ENCODE measurements at regions not wholly inside any gene's neighbourhood (a gene's known extent, or its start where the extent isn't known, plus 50 kb on each side); places are given as distances from the start of the nearest gene placed in this dataset.

DNA sequence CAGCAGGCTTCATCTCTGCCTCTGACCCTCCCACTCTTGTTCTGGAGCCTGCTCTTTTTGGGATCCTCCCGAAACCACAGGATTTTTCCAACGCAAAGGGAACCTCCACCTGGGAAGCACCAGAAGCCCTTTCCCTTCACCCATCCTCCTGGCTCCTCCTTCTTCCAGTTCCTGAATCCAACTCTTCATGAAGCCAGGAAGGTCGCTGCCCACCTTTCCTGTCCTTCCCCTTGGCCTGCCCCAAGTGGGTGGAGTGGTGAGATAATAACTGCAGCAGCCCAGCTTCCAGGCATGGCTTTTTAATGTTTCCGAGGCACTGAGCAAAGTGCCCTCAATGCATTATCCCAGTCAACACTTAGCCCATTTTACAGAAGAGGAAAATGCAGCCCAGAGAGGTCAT, 70.8 kb upstream of the EEPD1 start:
- H3K36me3 Mint-ChIP-seq, result no peaks in the 10 kb centered on the region
- no peaks in the 10 kb centered on the region for H3K9me3 Mint-ChIP-seq
- no peak for DNase-seq (ENCODE audit: low spot score in 2 of 2)
- ATAC-seq, result no peak
- H3K27ac Mint-ChIP-seq, result no peak overlapping the region

DNA sequence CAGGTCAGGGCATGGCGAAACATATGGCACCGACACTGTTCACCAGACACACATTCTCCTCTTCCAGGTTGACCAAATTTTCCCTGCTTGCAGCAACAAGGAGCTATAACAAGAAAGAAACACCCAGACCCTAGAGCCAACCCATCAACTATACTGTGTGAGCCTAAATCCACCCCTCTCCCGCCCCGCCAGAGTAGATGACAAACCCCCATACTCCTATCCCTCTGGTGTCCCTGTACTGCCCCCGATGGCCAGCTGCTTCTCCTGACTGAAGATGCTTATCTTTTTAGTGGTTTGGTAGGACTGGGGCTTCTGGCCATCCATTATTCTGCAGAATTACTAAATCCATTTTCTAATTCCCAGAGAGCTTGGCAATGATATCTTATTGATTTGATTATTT, 70.1 kb upstream of the EEPD1 start:
- no peak for DNase-seq (ENCODE audit: low spot score in 2 of 2)
- no peak for ATAC-seq
- Mint-ChIP-seq H3K36me3 (no peaks in the 10 kb centered on the region), H3K27ac (no peak overlapping the region), H3K9me3 (no peaks in the 10 kb centered on the region)

DNA sequence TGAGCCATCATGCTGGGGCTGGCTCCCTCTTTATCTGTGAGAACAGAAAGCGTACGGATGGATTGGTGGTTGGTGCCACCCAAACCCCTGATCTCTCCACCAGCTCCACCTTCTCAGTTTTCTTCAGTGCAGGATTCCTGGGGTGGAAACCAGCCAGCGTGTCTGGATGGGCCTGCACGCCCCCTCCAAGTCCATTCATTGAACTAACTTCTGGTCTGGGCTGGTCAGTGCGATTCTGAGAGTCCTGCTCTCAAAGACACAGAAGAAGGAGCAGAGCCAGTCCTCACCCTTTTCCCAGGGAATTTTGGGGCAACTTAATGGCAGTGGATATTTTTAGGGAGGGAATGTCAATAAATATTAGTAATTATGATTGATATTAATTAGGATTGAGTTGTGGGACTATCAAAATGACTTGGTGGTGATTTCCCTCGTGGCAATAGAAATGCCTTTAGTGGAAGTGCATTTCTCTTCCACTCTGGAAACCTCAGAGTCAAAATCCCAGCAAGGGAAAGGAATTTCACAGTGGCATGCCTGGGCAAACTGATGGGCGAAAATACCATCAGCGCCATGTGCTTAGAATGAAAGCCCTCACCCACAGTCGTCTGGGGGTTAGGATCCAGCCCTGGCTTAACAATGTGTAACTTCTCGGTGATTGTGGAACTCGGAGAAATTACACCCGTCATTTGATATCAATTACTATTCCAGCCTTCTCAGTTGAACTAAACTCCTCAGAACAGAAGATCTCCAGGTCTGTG, 69.3 kb upstream of the EEPD1 start:
- DNase-seq (ENCODE audit: low spot score in 2 of 2), result no peak
- Mint-ChIP-seq H3K27ac (no peak overlapping the region), H3K36me3 (peaks cover 7 to 8% of the 10 kb centered on the region in 2 donors), H3K9me3 (peaks cover 6 to 7% of the 10 kb centered on the region in 2 donors)
- ATAC-seq, result no peak

DNA sequence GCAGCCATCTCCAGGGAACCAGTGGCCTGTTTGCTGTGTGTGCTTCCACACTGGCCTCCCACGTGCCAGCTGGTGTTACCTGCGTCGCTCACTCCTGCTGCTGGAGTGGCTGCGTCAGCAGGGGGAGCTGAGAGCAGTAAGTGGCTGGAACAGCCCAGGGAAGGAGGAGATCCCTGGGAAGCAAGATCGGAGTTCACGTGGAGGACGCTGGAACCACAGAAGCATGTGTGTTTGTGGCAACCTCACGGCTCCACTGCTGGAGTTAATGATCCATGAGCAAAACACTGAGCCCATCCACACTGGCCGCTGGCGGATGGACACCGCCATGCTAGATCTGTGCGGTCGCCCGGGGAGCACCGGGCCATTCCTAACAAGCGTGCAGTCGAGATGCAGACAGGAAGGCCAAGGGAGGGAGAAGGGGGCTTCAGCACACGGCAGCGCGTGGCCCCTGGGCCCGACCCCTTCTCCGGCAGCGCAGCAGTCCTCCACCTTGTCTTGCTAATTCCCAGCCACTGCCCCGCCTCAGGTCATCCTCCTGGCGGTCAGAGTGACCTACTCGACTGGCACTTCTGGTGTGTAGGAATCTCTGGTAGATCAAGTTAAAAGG, 68.5 kb upstream of the EEPD1 start:
- no peak for DNase-seq (ENCODE audit: low spot score in 2 of 2)
- no peak overlapping the region for H3K27ac Mint-ChIP-seq
- H3K9me3 Mint-ChIP-seq, result peaks cover 6 to 8% of the 10 kb centered on the region in 2 donors
- ATAC-seq, result no peak
- peaks cover 7 to 9% of the 10 kb centered on the region in 2 donors for H3K36me3 Mint-ChIP-seq

DNA sequence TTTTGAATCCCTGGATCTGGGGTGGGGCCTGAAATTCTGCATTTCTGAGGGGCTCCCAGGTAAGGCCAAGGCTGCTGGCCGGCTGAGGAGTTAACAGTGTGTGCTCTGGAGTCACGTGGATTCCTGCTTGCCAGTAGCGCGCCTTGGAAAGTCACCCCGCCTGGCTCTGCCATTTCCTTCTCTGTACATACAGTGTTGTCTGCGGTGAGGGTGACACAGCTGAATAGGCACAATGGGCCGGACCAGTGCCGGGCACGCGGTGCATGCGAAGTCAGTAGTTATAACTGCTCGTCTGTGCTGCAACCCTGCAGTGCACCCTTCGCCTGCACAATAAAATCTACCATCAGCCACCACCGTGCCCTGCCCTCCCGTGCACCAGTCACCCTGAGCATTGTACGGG, 68.0 kb upstream of the EEPD1 start:
- peaks cover 7 to 9% of the 10 kb centered on the region in 2 donors for H3K36me3 Mint-ChIP-seq
- no peak overlapping the region for H3K27ac Mint-ChIP-seq
- peaks cover 6 to 8% of the 10 kb centered on the region in 2 donors for H3K9me3 Mint-ChIP-seq
- ATAC-seq (no peak), DNase-seq (ENCODE audit: low spot score in 2 of 2) (no peak)

DNA sequence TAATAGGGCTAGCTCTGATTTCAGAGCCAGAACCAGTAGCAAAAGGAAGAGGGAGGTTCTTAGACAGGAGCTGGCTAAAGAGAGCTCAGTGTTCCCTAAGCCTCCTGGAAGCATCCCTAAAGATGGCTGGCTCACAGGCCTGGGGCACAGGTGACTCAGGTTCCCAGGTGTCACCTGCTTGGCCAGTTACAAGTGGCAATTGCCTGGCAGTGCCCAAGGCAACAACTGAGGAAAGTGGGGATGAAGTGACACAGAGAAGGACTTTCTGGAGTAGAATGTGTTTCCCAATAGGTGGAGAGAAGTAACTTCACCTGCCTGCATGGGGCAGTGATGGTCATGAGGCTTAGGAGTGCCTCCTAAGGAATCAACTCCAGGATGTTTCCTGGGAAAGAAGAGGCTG, 66.5 kb upstream of the EEPD1 start:
- H3K27ac Mint-ChIP-seq, result no peak overlapping the region
- no peak for DNase-seq (ENCODE audit: low spot score in 2 of 2)
- H3K9me3 Mint-ChIP-seq, result peaks cover 6 to 8% of the 10 kb centered on the region in 2 donors
- H3K36me3 Mint-ChIP-seq, result peaks cover 7 to 9% of the 10 kb centered on the region in 2 donors
- no peak for ATAC-seq

DNA sequence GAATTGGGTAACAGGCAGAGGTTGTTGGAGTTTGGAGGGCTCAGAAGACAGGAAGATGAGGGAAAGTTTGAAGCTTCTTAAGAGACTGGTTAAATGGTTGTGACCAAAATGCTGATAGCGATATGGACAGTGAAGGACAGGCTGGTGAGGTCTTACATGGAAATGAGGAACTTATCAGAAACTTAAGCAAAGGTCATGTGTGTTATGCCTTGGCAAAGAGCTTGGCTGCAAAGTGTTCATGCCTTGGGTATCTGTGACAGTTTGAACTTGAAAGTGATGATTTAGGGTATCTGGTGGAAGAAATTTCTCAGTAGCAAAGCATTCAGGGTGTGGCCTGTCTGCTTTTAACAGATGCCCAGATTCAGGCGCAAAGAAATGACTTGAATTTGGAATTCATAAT, 64.5 kb upstream of the EEPD1 start:
- ATAC-seq (no peak), DNase-seq (ENCODE audit: low spot score in 2 of 2) (no peak)
- Mint-ChIP-seq H3K27ac (no peak overlapping the region), H3K36me3 (peaks cover 7 to 9% of the 10 kb centered on the region in 2 donors), H3K9me3 (peaks cover 6 to 8% of the 10 kb centered on the region in 2 donors)

DNA sequence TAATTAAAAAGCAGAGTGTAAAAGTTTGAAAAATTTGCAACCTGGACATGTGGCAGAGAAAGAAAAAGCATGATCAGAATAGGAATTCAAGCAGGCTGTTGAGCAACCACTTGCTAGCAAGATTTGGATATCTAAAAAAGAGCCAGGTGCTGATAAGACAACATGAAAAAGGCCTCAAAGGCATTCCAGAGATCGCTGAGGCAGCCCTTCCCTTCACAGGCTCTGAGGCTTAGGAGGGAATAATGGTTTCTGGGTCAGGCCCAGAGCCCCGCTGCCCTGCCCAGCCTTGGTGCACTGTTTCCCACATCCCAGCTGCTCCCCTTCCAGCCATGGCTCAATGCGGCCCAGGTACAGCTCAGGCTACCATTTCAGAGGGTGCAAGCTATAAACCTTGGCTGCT, 64.1 kb upstream of the EEPD1 start:
- ATAC-seq (no peak), DNase-seq (ENCODE audit: low spot score in 2 of 2) (no peak)
- Mint-ChIP-seq H3K27ac (no peak overlapping the region), H3K9me3 (peaks cover 6 to 8% of the 10 kb centered on the region in 2 donors), H3K36me3 (peaks cover 7 to 9% of the 10 kb centered on the region in 2 donors)

DNA sequence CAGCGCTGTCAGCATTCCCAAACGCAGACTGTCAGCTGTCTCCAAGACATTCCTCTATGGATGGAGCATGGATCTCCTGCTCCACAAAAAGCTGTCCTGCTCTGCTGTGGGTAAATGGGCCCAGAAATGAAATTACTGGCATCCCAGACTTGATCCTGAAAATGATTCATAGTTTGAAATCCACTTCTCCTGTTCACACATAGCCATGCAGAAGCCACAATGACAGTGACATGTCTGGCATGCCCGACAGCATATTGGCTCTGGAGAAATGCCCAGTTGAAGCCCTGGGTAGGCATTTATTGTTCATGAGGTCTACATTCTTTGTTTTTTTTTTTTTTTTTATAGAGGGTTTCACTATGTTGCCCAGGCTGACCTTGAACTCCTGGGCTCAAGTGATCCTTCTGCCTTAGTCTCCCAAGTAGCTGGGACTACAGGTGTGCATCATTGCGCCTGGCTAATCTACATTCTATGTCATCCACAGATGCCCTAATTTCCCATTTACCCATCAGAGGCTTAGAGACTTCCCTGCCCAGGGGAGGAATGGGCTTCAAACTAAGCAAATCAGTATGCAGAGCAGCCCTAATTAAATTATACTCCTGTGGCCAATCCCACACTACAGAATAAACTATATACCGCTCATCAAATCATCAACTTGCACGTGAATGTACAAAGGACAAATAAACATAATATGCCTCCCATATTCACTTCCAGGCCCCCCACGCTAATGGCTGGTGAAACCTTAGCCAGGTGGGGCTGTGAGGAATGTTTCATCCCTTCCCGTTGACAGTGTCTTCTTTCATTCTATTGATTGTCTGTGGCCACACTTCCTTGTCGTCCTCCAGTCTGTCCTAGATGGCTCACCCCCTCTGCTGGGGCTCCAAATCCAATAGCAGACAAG, 61.8 kb upstream of the EEPD1 start:
- peaks cover 7 to 9% of the 10 kb centered on the region in 2 donors for H3K36me3 Mint-ChIP-seq
- no peak for DNase-seq (ENCODE audit: low spot score in 2 of 2)
- H3K27ac Mint-ChIP-seq, result no peak overlapping the region
- no peak for ATAC-seq
- H3K9me3 Mint-ChIP-seq, result peaks cover 6 to 8% of the 10 kb centered on the region in 2 donors

DNA sequence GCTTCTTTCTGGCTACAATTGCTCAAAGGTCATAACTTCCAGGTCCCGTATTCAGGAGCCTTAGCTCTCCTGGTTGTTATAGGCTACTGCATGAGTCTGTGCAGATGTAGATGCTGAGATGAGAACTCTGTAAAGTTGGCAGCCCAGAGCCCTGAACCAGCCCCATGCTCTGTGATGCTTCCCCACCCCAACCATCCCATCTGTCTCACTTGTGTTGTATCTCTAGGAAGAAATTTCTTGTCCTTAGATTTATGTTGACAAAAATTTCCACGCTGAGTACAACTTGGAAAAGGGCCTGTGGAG, 61.2 kb upstream of the EEPD1 start:
- DNase-seq (ENCODE audit: low spot score in 2 of 2), result no peak
- Mint-ChIP-seq H3K9me3 (peaks cover 6 to 8% of the 10 kb centered on the region in 2 donors), H3K27ac (no peak overlapping the region), H3K36me3 (peaks cover 7 to 9% of the 10 kb centered on the region in 2 donors)
- ATAC-seq, result no peak

DNA sequence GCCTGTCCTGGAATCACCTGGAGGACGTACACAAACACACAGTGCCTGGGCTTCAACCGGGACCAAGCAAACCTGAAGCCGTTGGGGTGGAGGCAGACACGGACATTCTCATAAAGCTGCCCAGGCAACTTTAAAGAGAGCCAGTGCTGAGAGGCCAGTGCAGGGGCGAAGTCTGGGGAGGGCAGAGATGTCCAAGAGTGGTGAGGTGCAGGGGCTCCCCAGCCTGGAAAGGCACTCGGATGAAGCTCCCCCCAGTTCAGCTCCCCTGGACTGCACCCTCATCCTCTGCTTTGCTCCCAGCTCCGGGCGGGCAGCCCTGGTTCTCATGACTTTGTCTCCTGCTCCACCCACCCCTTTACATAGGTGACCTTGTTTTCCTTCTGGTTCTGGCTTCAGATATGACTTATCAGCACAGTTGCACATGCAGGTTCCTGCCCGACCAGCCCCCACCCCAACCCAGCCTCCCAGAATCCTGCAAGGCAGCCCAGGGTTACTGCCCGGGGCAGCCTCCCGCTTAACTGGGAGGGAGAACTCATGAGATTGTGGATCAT, 60.8 kb upstream of the EEPD1 start:
- Mint-ChIP-seq H3K9me3 (peaks cover 6 to 8% of the 10 kb centered on the region in 2 donors), H3K27ac (no peak overlapping the region), H3K36me3 (peaks cover 7 to 9% of the 10 kb centered on the region in 2 donors)
- no peak for ATAC-seq
- DNase-seq (ENCODE audit: low spot score in 2 of 2), result no peak

DNA sequence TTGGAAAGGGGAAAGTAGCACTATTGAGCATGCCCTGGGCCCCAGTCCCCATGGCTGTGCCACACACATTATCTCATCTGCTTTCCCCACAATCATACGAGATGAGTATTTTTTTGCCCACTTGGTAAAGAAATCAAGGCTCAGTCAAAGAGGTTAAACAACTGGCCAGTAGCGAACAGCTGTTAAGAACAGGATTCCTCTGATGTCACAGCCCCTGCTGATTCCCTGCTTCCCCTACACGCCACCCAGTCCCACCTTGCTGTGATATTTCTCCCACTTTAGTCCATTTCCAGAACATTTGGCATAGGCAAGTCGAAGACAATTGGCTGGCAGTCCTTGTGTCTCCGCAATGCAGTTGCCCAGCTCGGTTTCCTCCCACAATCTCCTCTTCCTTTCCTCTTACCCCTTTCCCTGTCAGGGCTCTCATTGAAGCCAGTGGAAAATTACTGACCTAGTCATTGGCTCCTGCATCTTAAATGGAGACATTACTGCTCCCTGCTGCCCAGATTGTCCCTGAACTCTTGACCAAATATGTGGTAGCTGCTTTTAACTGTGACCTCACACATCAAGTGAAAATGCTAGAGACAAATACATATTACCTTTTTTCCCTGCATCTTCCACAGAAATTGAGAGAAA, 56.5 kb upstream of the EEPD1 start:
- Mint-ChIP-seq H3K9me3 (peaks cover 6 to 17% of the 10 kb centered on the region in 2 donors), H3K27ac (no peak overlapping the region), H3K36me3 (no peaks in the 10 kb centered on the region)
- DNase-seq (ENCODE audit: low spot score in 2 of 2) (no peak), ATAC-seq (no peak)

DNA sequence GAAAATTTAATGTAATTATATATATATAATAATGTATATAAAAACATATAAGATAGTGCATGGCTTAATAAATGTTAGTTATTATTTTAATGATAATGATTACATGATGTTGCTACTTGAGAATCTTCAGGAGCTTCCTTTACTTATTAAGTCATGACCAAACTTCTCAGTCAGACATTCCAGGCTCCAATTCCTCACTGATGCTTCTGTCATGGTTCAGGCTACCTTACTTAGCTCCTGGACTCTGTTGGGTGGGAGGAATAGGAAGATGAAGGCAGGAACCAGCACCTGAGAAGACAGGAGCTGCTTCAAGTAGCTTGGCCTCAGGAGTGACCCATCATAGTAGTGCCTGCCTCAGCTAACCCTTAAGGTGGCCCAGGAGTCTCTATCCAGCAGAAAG, 55.0 kb upstream of the EEPD1 start:
- no peaks in the 10 kb centered on the region for H3K36me3 Mint-ChIP-seq
- peaks cover 6 to 17% of the 10 kb centered on the region in 2 donors for H3K9me3 Mint-ChIP-seq
- H3K27ac Mint-ChIP-seq, result no peak overlapping the region
- no peak for ATAC-seq
- no peak for DNase-seq (ENCODE audit: low spot score in 2 of 2)

DNA sequence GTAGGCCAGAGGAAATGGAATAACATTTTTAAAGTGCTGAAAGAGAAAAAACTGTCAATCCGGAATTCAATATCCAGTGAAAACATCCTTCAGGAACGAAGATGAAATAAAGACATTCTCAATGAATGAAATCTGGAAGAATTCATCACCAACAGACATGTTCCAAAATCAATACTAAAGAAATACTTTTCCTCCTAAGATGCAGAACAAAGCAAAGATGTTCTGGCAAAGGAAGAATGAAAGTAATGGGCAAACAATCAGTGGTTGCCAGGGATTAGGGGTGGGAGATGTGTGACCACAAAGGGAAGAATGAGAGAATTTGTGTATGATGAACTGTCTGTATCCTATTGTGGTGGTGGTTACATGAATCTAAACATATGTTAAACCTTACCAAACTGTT, 52.8 kb upstream of the EEPD1 start:
- ATAC-seq, result no peak
- no peak overlapping the region for H3K27ac Mint-ChIP-seq
- peaks cover 6 to 17% of the 10 kb centered on the region in 2 donors for H3K9me3 Mint-ChIP-seq

DNA sequence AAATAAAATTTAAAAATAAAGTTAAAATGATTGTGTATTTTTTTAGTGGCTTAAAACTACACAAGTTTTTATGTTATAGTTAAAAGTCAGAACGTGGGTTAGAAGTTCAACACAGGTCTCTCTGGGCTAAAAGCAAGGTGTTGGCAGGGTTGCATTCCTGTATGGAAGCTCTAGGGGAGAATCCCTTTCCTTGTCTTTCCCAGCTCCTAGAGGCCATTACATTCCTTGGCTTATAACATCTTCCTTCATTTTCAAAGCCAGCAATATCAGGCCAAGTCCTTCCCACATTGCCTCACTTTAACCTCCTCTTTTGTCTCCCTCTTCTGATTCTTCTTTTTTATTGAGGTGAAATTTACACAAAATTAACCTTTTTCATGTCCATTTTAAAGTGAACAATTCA, 52.4 kb upstream of the EEPD1 start:
- ATAC-seq (no peak), DNase-seq (ENCODE audit: low spot score in 2 of 2) (no peak)
- Mint-ChIP-seq H3K27ac (no peak overlapping the region), H3K36me3 (no peaks in the 10 kb centered on the region), H3K9me3 (peaks cover 6 to 17% of the 10 kb centered on the region in 2 donors)

More for the DNA sequence above, 52.8 kb upstream of the EEPD1 start:
- DNase-seq (ENCODE audit: low spot score in 2 of 2), result no peak
- no peaks in the 10 kb centered on the region for H3K36me3 Mint-ChIP-seq

Data from activated naive CD4-positive, alpha-beta T cell treated with anti-CD3 and anti-CD28 coated beads, Interleukin-2, amount 50 U/mL, for 72 hours (primary cell).